Lower leg skin (tissue), 4 donors: ENCODE measurements at regions not wholly inside any gene's neighbourhood (a gene's known extent, or its start where the extent isn't known, plus 50 kb on each side); places are given as distances from the start of the nearest gene placed in this dataset.
"Not testable (repeated sequence)": the region's sequence is repeated elsewhere in the genome, so short reads cannot be mapped to it uniquely, and the experiment has no call there.

Experiments used
- DNase-seq, 2 donors: peaks; one replicate each; pipeline ENCODE4 v3.0.0-alpha.2; 2019; ENCODE audit warnings: low spot score in 2 of 2
- H3K4me3 ChIP-seq: fragments of 200-600 bp; sonication (generic); 2 replicates; pipeline ENCODE4 v1.5.1; 2017; ENCODE audit warnings: mild to moderate bottlenecking, low read depth; ENCODE audit not compliant: poor library complexity, severe bottlenecking
- CTCF ChIP-seq, 3 donors: fragments of 450-650 bp; IDR thresholded peaks; one replicate each; pipeline ENCODE4 v1.5.1; 2016; ENCODE audit warnings: antibody characterized with exemption in 3 of 3, mild to moderate bottlenecking in 3 of 3, moderate library complexity in 2 of 3
- POLR2A ChIP-seq, 2 donors: fragments of 450-650 bp; IDR thresholded peaks; one replicate each; pipeline ENCODE4 v1.6.1; 2016 to 2017; ENCODE audit warnings: antibody characterized with exemption in 2 of 2, mild to moderate bottlenecking in 1 of 2, moderate library complexity in 1 of 2
- WGBS, 2 donors: methylation state at CpG; one replicate each; pipeline ENCODE4 v1.1.5; 2018; 5-methylcytosine and 5-hydroxymethylcytosine counted together
- intact Hi-C: fragments of 100-400 bp; cut with DNase I; formaldehyde crosslinking; loops from one replicate; pipeline ENCODE4 v1.15.0; 2023; ENCODE audit warnings: low total_unique reads

- H3K4me3 ChIP-seq: no peak overlapping the region
- no peak for DNase-seq
- WGBS, 2 donors: 39 to 47% methylated on average over 1 of the region's 1 CpG
- TF ChIP-seq POLR2A (IDR thresholded peaks at IDR 0.05) (no peak), CTCF (IDR thresholded peaks at IDR 0.05) (no peak)
- intact Hi-C loops: no loop called here
Measured at GRCh38 chr6:82493467-82493866, 129.8 kb downstream of the TPBG start.

GRCh38 chr6:82494367-82494766 lies 130.8 kb downstream of the TPBG start:
- no peak overlapping the region for H3K4me3 ChIP-seq
- intact Hi-C loops: no loop called here
- DNase-seq: no peak
- TF ChIP-seq POLR2A (IDR thresholded peaks at IDR 0.05): no peak
- no peak for TF ChIP-seq CTCF (IDR thresholded peaks at IDR 0.05)

- intact Hi-C loops, DNase-seq, H3K4me3 ChIP-seq: not testable (repeated sequence)
- WGBS, 2 donors: 88 to 89% methylated on average over 5 of the region's 5 CpGs
Measured at GRCh38 chr6:82501901-82502300, 138.3 kb downstream of the TPBG start.

- TF ChIP-seq CTCF (IDR thresholded peaks at IDR 0.05) (no peak), POLR2A (IDR thresholded peaks at IDR 0.05) (no peak)
- no peak overlapping the region for H3K4me3 ChIP-seq
- 71 to 73% methylated on average over 1 of the region's 1 CpG for WGBS, 2 donors
- intact Hi-C loops: no loop called here
- no peak for DNase-seq
Measured at GRCh38 chr6:82506526-82506925, 142.9 kb downstream of the TPBG start.

GRCh38 chr6:82507112-82507511 lies 143.5 kb downstream of the TPBG start:
- H3K4me3 ChIP-seq: no peak overlapping the region
- no peak for TF ChIP-seq POLR2A (IDR thresholded peaks at IDR 0.05)
- TF ChIP-seq CTCF (IDR thresholded peaks at IDR 0.05): no peak
- no peak for DNase-seq
- 37 to 55% methylated on average over 1 of the region's 1 CpG for WGBS, 2 donors
- intact Hi-C loops: no loop called here

GRCh38 chr6:82511546-82511945 lies 147.9 kb downstream of the TPBG start:
- H3K4me3 ChIP-seq: no peak overlapping the region
- DNase-seq: no peak
- no peak for TF ChIP-seq POLR2A (IDR thresholded peaks at IDR 0.05)
- 65 to 66% methylated on average over 2 of the region's 2 CpGs for WGBS, 2 donors
- intact Hi-C loops: no loop called here

GRCh38 chr6:82517896-82518295 lies 154.3 kb downstream of the TPBG start:
- intact Hi-C loops, H3K4me3 ChIP-seq, DNase-seq: not testable (repeated sequence)
- WGBS, 2 donors: 84 to 92% methylated on average over 4 of the region's 4 CpGs
